GM19452 (cell line): ENCODE measurements at regions not wholly inside any gene's neighbourhood (a gene's known extent, or its start where the extent isn't known, plus 50 kb on each side); places are given as distances from the start of the nearest gene placed in this dataset.
"Not testable (repeated sequence)": the region's sequence is repeated elsewhere in the genome, so short reads cannot be mapped to it uniquely, and the experiment has no call there.

Experiments used
- ATAC-seq: cut with Tn5 transposase; IDR thresholded peaks from one replicate; pipeline ENCODE4 v1.9.1; 2021; ENCODE audit not compliant: unreplicated experiment

DNA sequence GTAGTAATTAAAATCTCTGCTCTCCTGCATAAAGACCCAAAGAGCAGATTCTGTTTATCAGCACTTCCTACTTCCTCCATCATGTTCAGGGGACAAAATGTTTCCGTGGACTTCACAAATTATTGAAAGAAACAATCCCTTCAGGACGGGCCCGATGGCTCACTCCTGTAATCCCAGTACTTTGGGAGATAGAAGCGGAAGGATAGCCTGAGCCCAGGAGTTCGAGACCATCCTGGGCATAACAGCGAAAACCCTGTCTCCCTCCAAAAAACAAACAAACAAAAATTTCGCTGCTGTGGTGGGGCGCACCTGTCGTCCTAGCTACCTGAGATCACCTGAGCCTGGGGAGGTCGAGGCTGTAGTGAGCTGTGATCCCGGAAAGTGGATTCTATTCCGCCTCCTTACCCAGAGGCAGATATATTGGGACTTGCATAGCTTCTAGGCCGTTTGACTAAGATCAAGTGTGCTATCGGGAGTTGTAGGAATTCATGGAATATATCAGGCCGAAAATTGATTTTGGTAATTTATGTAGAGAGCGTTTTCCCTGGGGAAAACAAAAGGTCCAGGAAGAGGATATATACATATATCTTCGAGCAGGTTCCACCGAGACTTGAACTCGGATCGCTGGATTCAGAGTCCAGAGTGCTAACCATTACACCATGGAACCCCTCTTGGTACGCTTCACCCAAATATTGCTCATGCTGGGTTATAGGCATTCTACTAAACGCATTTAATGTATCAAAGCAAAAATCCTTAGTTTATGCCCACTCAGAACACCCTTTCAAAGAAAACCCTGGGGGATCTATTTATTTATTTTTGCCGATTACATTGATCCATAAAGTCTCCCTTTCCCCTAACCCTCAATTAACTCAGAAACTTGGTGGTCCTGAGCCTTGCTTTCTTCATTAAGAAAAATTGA lies 74.5 kb upstream of the ZNF184 start:
- no peak for ATAC-seq

DNA sequence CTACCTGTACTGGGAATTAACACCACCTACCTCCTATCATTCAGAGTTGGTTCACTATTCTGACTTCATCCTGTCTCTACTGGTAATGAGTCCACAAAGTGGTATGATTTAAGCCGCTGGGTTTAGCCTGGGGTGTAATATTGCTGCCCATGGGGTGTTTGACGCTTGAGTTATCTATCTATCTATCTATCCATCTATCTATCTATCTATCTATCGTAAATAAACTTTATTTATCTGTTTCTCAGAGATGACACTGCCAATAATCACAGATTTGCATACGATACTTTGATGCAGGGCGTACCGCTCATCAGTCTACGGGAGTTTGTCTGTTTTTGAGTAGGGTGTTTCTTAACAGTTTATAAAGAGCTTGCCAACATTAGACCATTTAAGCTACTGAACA lies 73.6 kb upstream of the ZNF184 start:
- no peak for ATAC-seq

DNA sequence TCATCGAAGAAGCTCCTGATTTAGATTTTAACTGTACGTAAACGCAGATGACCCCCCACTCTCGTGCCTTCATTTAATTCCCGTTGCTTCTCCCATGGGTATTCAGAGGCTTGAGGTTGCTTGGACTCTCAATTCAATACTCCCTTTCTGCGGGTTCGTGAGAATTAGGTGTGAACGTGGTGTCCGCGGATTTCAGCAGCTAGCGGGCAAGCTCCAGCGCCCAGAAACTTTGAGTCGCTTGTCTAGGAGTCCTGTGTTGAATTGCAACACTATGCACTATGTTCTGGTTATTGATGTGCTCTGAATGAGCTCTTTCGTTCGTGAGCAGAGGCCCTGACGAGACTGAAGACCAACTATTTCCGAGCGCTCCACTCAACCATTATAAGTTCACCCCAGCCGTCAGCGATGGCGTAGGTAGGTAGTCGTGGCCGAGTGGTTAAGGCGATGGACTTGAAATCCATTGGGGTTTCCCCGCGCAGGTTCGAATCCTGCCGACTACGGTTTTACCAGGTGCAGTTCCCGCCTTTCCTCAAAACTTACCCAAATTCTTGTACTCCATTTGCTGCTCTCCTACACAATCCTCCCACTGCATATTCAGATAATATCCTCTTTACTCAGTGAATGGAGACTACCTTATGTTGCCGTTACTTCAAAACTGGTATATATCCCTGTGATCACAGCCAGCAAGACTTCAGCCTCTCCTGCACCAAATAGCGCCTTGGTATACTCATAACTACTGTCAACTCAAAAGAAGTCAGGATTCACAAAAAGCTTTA lies 72.6 kb upstream of the ZNF184 start:
- ATAC-seq: no peak

DNA sequence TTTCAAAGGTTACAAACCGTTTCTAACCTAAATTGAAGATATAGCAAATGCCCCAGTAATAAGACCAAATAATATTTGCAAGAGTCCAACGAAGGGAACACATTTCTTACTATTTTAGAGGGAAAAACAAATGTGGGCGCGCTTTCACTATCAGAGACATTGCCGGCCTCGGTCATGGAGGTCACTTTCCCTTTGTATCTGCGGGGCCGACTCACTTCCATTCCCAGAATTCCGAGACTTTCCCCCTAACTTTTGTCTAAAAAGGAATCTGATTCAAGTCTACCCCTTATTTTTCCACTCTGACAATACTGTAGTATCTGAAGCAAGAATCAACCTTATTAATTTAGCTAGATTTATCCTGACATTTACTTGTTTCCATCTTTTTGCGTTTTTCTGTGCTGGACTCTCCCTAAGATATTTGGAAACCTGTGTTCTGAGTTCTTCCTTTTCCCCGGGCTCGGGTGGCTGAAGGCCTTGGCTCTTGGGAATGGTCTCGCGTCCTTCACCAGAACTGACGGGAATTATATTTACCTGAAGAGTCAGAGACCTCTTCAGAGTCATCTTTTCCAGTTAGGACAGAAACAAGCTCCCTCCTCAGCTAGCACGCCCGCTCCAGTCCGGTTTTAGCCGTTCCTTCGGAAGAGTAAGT lies 71.8 kb upstream of the ZNF184 start:
- no peak for ATAC-seq

DNA sequence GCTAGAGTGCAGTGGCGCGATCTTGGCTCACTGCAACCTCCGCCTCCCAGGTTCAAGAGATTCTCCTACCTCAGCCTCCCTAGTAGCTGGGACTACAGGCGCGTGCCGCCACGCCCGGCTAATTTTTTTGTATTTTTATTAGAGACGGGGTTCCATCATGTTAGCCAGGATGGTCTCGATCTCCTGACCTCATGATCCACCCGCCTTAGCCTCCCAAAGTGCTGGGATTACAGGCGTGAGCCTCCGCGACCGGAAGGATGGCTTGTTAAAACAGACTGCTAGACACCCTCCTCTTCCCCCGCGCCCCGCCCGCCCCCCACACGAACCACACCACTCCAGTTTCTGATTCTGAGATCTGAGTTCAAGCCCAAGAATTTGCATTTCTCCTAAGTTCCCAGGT lies 71.2 kb upstream of the ZNF184 start:
- ATAC-seq: not testable (repeated sequence)

DNA sequence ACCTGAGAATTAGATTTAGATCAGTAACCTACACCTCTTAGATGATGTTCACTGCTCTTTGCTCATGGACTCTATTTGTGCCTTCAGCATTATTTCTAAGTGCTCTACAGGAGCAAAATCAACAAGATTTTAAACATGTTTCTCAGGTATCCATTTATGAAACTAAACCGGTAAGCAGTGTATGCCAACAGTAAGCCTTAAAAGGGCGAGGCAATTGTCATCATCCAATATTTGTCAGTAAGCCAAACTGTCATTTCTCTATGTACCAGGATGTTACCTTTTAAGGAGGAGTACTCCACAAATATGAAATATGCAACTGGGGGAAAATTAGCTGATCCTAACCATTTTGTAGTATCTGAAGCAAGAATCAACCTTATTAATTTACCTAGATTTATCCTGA lies 69.6 kb upstream of the ZNF184 start:
- no peak for ATAC-seq

DNA sequence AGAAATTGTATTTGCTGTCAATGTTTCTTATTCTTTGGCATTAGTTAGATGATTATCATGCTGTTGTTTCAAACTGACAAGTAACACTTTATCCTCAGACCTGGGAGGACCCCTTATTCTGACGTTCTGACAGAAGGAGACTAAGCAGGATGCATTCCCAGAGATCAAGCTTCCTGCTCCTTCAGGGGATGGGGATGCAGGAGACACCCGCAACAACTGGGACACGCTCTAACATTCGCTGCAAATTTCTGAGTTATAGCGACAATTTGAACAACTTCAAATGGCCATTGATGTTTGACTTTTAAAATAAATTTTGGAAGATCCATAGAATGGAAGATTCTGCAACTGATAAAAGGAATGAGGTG lies 69.0 kb upstream of the ZNF184 start:
- ATAC-seq: no peak

DNA sequence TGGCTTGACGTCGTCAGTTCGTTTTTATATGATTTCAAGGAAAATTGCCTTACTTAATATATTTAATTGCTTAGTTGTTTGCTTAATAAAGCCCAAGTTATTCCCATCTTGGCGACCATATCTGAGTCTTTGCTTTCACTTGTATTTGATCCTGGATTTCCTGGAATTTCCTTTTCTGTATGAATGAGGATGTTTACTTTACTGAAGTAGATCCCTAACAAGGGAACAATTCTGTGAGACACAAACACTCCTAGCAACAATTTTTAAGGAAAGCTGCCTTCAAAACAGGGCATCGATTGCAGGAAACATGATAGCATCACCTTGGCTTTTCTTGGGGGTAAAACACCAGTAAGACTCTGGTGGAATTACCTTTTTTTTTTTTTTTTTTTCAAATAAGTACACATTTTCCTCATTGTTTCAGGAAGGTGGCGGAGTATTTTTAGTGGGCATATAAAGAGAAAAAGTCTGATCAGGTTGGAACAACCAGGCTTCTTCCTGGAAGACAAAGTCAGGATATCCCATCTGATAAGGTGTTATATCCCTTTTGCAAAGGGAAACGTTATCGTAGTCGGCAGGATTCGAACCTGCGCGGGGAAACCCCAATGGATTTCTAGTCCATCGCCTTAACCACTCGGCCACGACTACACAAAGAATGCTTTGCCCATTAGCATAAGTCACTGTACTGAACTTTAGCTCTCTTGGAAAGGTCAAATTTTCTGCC lies 68.5 kb upstream of the ZNF184 start:
- ATAC-seq: no peak

DNA sequence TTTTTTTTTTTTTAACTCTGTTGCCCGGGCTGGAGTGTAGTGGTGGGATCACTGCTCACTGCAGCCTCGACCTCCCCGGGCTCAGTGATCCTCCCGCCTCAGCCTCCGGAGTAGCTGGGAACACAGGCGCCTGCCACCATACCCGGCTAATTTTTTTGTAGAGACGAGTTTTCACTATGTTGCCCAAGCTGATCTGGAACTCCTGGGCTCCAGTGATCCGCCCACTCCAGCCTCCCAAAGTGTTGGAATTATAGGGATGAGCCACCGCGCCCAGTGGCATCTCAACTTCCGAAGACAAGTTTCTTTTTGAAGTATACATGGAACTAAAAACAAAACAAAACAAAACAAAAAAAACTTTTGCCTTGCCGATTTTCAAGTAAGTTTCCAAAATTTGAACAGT lies 66.6 kb upstream of the ZNF184 start:
- no peak for ATAC-seq

DNA sequence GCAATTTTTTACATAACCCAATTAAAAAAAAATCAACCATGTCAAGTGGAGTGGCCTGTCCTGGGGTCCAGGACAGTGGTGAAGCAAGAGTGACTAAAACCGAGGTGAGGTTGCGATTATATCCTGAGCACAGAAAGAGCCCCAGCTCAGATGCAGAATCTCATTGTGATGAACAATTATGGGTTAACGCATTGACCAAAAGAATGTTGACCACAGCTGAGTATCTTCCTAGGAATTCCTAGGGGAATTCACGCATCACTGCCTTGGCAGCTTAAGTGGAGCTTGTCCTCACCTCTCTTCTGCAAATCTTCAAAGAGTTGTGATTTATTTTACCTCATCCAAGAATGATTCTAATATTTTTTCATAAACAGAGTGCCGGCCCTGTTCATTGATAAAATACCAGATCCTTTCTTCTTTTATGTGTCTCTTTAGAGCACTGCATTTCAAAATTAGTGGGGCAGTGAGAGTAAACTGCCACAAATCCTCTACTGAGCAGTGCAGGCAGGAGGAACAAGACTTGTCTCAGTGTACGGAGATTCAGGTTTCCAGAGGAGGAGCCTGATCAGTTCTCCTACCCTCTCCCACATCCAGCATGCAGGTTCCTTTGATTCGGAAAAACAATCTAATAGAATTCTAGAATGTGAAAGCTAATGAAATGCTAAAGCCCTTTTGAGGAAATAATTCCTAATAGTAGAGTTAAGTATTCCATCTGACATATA lies 60.1 kb upstream of the ZNF184 start:
- no peak for ATAC-seq

DNA sequence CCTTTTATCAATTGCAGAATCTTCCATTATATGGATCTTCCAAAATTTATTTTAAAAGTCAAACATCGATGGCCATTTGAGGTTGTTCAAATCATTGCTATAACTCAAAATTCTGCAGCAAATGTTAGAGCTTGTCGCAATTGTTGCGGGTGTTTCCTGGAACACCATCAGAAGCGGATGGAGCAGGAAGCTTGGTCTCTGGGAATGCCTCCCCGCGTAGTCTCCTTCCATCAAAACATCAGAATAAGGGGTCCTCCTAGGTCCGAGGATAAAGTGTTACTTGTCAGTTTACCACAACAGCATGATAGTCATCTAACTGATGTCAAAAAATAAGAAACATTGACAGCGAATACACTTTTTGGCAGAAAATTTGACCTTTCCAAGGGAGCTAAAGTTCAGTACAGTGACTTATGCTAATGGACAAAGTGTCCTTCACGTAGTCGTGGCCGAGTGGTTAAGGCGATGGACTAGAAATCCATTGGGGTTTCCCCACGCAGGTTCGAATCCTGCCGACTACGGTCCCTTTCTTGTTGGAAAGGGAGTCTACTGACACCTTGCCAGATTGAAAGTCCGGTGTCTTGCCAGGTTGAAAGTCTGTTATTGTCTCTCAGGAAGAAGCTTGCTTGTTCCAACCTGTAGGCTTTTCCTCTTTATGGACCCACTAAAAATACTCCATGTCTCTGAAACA lies 59.0 kb upstream of the ZNF184 start:
- ATAC-seq: no peak

DNA sequence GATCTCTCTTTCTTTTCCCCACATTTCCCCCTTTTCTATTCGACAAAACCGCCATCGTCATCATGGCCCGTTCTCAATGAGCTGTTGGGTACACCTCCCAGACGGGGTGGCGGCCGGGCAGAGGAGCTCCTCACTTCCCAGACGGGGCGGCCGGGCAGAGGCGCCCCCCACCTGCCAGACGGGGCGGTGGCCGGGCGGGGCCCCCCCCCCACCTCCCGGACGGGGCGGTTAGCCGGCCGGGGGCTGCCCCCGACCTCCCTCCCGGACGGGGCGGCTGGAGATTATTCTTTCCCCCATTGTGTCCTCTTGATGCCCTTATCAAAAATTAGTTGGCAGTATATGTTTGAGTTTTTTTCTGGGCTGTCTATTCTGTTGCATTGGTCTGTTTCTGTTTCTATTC lies 56.9 kb upstream of the ZNF184 start:
- ATAC-seq: not testable (repeated sequence)

DNA sequence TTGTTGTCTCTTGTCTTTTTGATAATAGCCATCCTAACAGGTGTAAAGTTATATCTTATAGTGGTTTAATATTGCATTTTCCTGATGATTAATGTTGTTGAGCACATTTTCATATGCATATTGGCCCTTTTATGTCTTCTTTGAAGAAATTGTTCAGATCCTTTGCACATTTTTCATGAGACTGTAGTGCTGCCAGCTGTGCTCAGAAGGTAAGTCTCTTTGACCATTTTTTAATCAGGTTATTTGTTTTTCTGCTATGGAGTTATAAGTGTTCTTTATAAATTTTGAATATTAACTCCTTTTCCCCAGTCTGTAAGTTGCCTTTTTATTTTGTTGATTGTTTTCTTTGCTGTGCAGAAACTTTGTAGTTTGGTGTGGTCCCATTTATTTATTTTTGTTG lies 55.8 kb upstream of the ZNF184 start:
- no peak for ATAC-seq
